PFSK-1 (cell line): ENCODE measurements at regions not wholly inside any gene's neighbourhood (a gene's known extent, or its start where the extent isn't known, plus 50 kb on each side); places are given as distances from the start of the nearest gene placed in this dataset.

Source experiments
- FOXP2 ChIP-seq: optimal IDR thresholded peaks from 2 replicates; pipeline ENCODE3; 2011; ENCODE audit warnings: borderline replicate concordance, control low read depth, inconsistent platforms; ENCODE audit not compliant: insufficient read depth; ENCODE audit errors: extremely low read length, extremely low read depth
- POLR2AphosphoS5 ChIP-seq: IDR thresholded peaks from 2 replicates; pipeline ENCODE4 v1.6.1; 2012; ENCODE audit warnings: low read depth, mild to moderate bottlenecking, control low read depth, low read length, moderate library complexity
- REST ChIP-seq, 2 experiments: IDR thresholded peaks; 2 replicates each; pipeline versions ENCODE4 v1.6.1 to v1.8.0; 2011 to 2012; ENCODE audit warnings: low read depth in 2 of 2, low read length in 2 of 2, control low read depth in 1 of 2, inconsistent platforms in 1 of 2, mild to moderate bottlenecking in 1 of 2, moderate library complexity in 1 of 2; ENCODE audit not compliant: insufficient read depth in 1 of 2
- SIN3A ChIP-seq: IDR thresholded peaks from 2 replicates; pipeline ENCODE4 v1.6.1; 2012; ENCODE audit warnings: mild to moderate bottlenecking, low read length, moderate library complexity, borderline replicate concordance; ENCODE audit not compliant: insufficient read depth
- TAF1 ChIP-seq: IDR thresholded peaks from 2 replicates; pipeline ENCODE4 v1.6.1; 2012; ENCODE audit warnings: low read length, control low read depth, borderline replicate concordance; ENCODE audit not compliant: insufficient read depth

DNA sequence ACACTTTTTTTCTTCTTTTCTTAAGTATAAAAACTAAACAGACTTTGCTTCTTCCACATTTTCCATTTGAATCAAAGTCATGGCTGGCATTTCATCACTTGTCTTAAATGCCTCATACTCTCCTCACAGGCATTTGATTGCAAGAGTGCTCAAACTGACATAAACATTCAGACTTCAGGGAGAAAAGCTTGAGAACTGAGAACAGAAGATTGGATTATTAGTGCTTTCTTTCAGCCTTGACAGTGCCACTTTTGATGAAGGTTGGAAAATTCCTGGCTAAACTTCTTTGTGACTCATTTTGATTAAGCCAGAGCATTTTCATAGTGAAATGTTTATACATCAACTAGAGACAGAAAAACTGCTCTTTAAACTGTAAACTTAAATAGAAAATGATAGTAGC is 544.4 kb downstream of the DIPK2A start:
- TF ChIP-seq REST (IDR thresholded peaks at IDR 0.05; ENCODE audit: insufficient read depth in 1 of 2, low read depth in 2 of 2, low read length in 2 of 2) (no peak), TAF1 (no peak), POLR2AphosphoS5 (no peak), SIN3A (no peak), FOXP2 (no peak)
